GM23338 (cell line): ENCODE measurements at regions not wholly inside any gene's neighbourhood (a gene's known extent, or its start where the extent isn't known, plus 50 kb on each side); places are given as distances from the start of the nearest gene placed in this dataset.

Source experiments
- CREB1 ChIP-seq: fragments of 250-450 bp; sonication (Bioruptor Pico); IDR thresholded peaks from 2 replicates; pipeline ENCODE4 v1.5.0; 2020; ENCODE audit warnings: low read depth, mild to moderate bottlenecking, moderate library complexity
- ETS1 ChIP-seq: IDR thresholded peaks from 2 replicates; pipeline ENCODE4 v1.6.1; 2016; ENCODE audit warnings: antibody characterized with exemption
- EZH2 ChIP-seq: fragments of 200-600 bp; sonication (generic); IDR thresholded peaks from one replicate; pipeline ENCODE4 v1.8.0; 2017; ENCODE audit warnings: antibody characterized with exemption, mild to moderate bottlenecking, low read depth; ENCODE audit not compliant: unreplicated experiment
- EZH2phosphoT487 ChIP-seq: fragments of 200-600 bp; sonication (generic); IDR thresholded peaks from one replicate; pipeline ENCODE4 v1.8.1; 2018; ENCODE audit warnings: antibody characterized with exemption; ENCODE audit not compliant: unreplicated experiment
- NANOG ChIP-seq: IDR thresholded peaks from 2 replicates; pipeline ENCODE4 v1.6.1; 2016; ENCODE audit warnings: antibody characterized with exemption, borderline replicate concordance
- REST ChIP-seq: IDR thresholded peaks from one replicate; pipeline ENCODE4 v1.6.1; 2018; ENCODE audit warnings: antibody characterized with exemption; ENCODE audit not compliant: unreplicated experiment
- ZNF114 ChIP-seq: fragments of 250-450 bp; sonication (Bioruptor Pico); IDR thresholded peaks from 2 replicates; pipeline ENCODE4 v1.5.0; 2020; ENCODE audit warnings: mild to moderate bottlenecking, moderate library complexity
- ZNF331 ChIP-seq: fragments of 250-450 bp; sonication (Bioruptor Pico); IDR thresholded peaks from 2 replicates; pipeline ENCODE4 v1.5.0; 2020; ENCODE audit warnings: low read depth, mild to moderate bottlenecking, moderate library complexity
- ZNF462 ChIP-seq: fragments of 250-450 bp; sonication (Bioruptor Pico); IDR thresholded peaks from 2 replicates; pipeline ENCODE4 v1.5.0; 2020; ENCODE audit warnings: mild to moderate bottlenecking, moderate library complexity

GRCh38 chr5:62719061-62719720 is 140.6 kb downstream of the LRRC70 start (continued):
- no peak for TF ChIP-seq ZNF462 (CRISPR knock-in tag)
- TF ChIP-seq NANOG, result no peak
- no peak for TF ChIP-seq REST
- no peak for TF ChIP-seq EZH2phosphoT487
- TF ChIP-seq EZH2, result no peak
- TF ChIP-seq ETS1, result no peak
- no peak for TF ChIP-seq ZNF114 (CRISPR knock-in tag)
- TF ChIP-seq CREB1 (CRISPR knock-in tag), result no peak
- no peak for TF ChIP-seq ZNF331 (CRISPR knock-in tag)
